GM18870 (cell line): ENCODE measurements at regions not wholly inside any gene's neighbourhood (a gene's known extent, or its start where the extent isn't known, plus 50 kb on each side); places are given as distances from the start of the nearest gene placed in this dataset.

Source experiments
- ATAC-seq: cut with Tn5 transposase; IDR thresholded peaks from one replicate; pipeline ENCODE4 v1.9.1; 2021; ENCODE audit warnings: moderate library complexity; ENCODE audit not compliant: unreplicated experiment

- ATAC-seq = no peak
These were observed 144.7 kb downstream of the QRSL1 start for GRCh38 chr6:106773996-106774629.

- no peak for ATAC-seq
These were observed 144.1 kb downstream of the QRSL1 start for GRCh38 chr6:106773522-106773921.

- no peak for ATAC-seq
These were observed 143.1 kb downstream of the QRSL1 start for GRCh38 chr6:106772270-106773142.

- no peak for ATAC-seq
These were observed 142.4 kb downstream of the QRSL1 start for GRCh38 chr6:106771822-106772221.

- no peak for ATAC-seq
These were observed 141.3 kb downstream of the QRSL1 start for GRCh38 chr6:106770663-106771062.

- ATAC-seq = no peak
These were observed 140.7 kb downstream of the QRSL1 start for GRCh38 chr6:106770081-106770480.

GRCh38 chr6:106767271-106767670, 137.9 kb downstream of the QRSL1 start:
- ATAC-seq = no peak

- no peak for ATAC-seq
These were observed 136.8 kb downstream of the QRSL1 start for GRCh38 chr6:106766201-106766600.

- no peak for ATAC-seq
These were observed 136.1 kb downstream of the QRSL1 start for GRCh38 chr6:106765496-106765895.

GRCh38 chr6:106764353-106764980, 135.1 kb downstream of the QRSL1 start:
- ATAC-seq = no peak

- no peak for ATAC-seq
These were observed 134.0 kb downstream of the QRSL1 start for GRCh38 chr6:106763361-106763760.

GRCh38 chr6:106761160-106761559, 131.8 kb downstream of the QRSL1 start:
- no peak for ATAC-seq

- ATAC-seq = no peak
These were observed 129.7 kb downstream of the QRSL1 start for GRCh38 chr6:106759112-106759511.

- ATAC-seq = no peak
These were observed 128.5 kb downstream of the QRSL1 start for GRCh38 chr6:106757722-106758467.

GRCh38 chr6:106757267-106757666, 127.9 kb downstream of the QRSL1 start:
- ATAC-seq = no peak

- ATAC-seq = no peak
These were observed 124.8 kb downstream of the QRSL1 start for GRCh38 chr6:106754215-106754614.

GRCh38 chr6:106752641-106753040, 123.3 kb downstream of the QRSL1 start:
- ATAC-seq = no peak

GRCh38 chr6:106751501-106752252, 122.3 kb downstream of the QRSL1 start:
- no peak for ATAC-seq

- no peak for ATAC-seq
These were observed 121.6 kb downstream of the QRSL1 start for GRCh38 chr6:106750946-106751345.

- ATAC-seq = no peak
These were observed 121.0 kb downstream of the QRSL1 start for GRCh38 chr6:106750142-106750918.
